Mesenchymal stem cell (in vitro differentiated cells and primary cell): ENCODE measurements at regions not wholly inside any gene's neighbourhood (a gene's known extent, or its start where the extent isn't known, plus 50 kb on each side); places are given as distances from the start of the nearest gene placed in this dataset.

Experiments
- DNase-seq: peaks from one replicate; pipeline ENCODE4 v3.0.0-alpha.2; 2013
- H2AFZ ChIP-seq: one replicate; pipeline ENCODE4 v1.6.1; 2013; ENCODE audit warnings: low read depth, mild to moderate bottlenecking, control low read depth, inconsistent platforms, low read length, moderate library complexity
- H2AK5ac ChIP-seq: 2 replicates; pipeline ENCODE4 v1.6.1; 2013; ENCODE audit warnings: low read length, moderate library complexity, mild to moderate bottlenecking, inconsistent platforms; ENCODE audit not compliant: severe bottlenecking
- H2BK120ac ChIP-seq: one replicate; pipeline ENCODE4 v1.6.1; 2013; ENCODE audit warnings: low read depth, mild to moderate bottlenecking, inconsistent platforms, low read length, moderate library complexity
- H2BK12ac ChIP-seq, 2 experiments: one replicate each; pipeline ENCODE4 v1.6.1; 2013; ENCODE audit warnings: inconsistent platforms in 2 of 2, low read length in 2 of 2, mild to moderate bottlenecking in 2 of 2, moderate library complexity in 2 of 2, control low read depth in 1 of 2
- H2BK15ac ChIP-seq: one replicate; pipeline ENCODE4 v1.6.1; 2013; ENCODE audit warnings: mild to moderate bottlenecking, low read depth, inconsistent platforms; ENCODE audit not compliant: poor library complexity, severe bottlenecking
- H2BK5ac ChIP-seq: 2 replicates; pipeline ENCODE4 v1.6.1; 2013; ENCODE audit warnings: low read depth, mild to moderate bottlenecking, low read length, control low read depth, inconsistent platforms; ENCODE audit not compliant: poor library complexity, severe bottlenecking
- H3K14ac ChIP-seq, 2 experiments: one replicate each; pipeline ENCODE4 v1.6.1; 2013; ENCODE audit warnings: inconsistent platforms in 2 of 2, low read length in 2 of 2, control low read depth in 1 of 2, mild to moderate bottlenecking in 1 of 2, moderate library complexity in 1 of 2
- H3K18ac ChIP-seq, 2 experiments: one replicate each; pipeline ENCODE4 v1.6.1; 2013; ENCODE audit warnings: inconsistent platforms in 2 of 2, low read length in 2 of 2, control low read depth in 1 of 2, low read depth in 1 of 2, mild to moderate bottlenecking in 1 of 2
- H3K23ac ChIP-seq, 2 experiments: one replicate each; pipeline ENCODE4 v1.6.1; 2013; ENCODE audit warnings: inconsistent platforms in 2 of 2, low read length in 2 of 2, mild to moderate bottlenecking in 2 of 2, moderate library complexity in 2 of 2, control low read depth in 1 of 2
- H3K27ac ChIP-seq: 2 replicates; pipeline ENCODE4 v1.5.1; 2013; ENCODE audit warnings: mild to moderate bottlenecking, moderate library complexity, low read length, control low read depth, inconsistent platforms; ENCODE audit not compliant: poor library complexity, severe bottlenecking
- H3K27me3 ChIP-seq, 2 experiments: 2 replicates each; pipeline versions ENCODE4 v1.6.1 to v1.7.0; 2013; ENCODE audit warnings: low read length in 2 of 2, mild to moderate bottlenecking in 2 of 2, moderate library complexity in 2 of 2, control low read depth in 1 of 2, inconsistent platforms in 1 of 2; ENCODE audit not compliant: control insufficient read depth in 1 of 2, insufficient read depth in 1 of 2
- H3K36me3 ChIP-seq, 2 experiments: 2 replicates each; pipeline versions ENCODE4 v1.6.1 to v1.7.0; 2013; ENCODE audit warnings: low read length in 2 of 2, control low read depth in 1 of 2, inconsistent platforms in 1 of 2, low read depth in 1 of 2, mild to moderate bottlenecking in 1 of 2; ENCODE audit not compliant: insufficient read depth in 2 of 2, control insufficient read depth in 1 of 2
- H3K4ac ChIP-seq, 2 experiments: one replicate each; pipeline ENCODE4 v1.6.1; 2013; ENCODE audit warnings: inconsistent platforms in 2 of 2, low read length in 2 of 2, mild to moderate bottlenecking in 2 of 2, moderate library complexity in 2 of 2, control low read depth in 1 of 2, low read depth in 1 of 2
- H3K4me1 ChIP-seq: 2 replicates; pipeline ENCODE4 v1.6.1; 2013; ENCODE audit warnings: low read depth, low read length, control low read depth; ENCODE audit not compliant: control insufficient read depth, insufficient read depth
- H3K4me2 ChIP-seq: 2 replicates; pipeline ENCODE4 v1.6.1; 2013; ENCODE audit warnings: low read length, mild to moderate bottlenecking, inconsistent platforms; ENCODE audit not compliant: poor library complexity, severe bottlenecking
- H3K4me3 ChIP-seq, 2 experiments: 2 replicates each; pipeline versions ENCODE4 v1.5.1 to v1.7.0; 2013; ENCODE audit warnings: low read length in 2 of 2, mild to moderate bottlenecking in 2 of 2, control low read depth in 1 of 2, low read depth in 1 of 2; ENCODE audit not compliant: insufficient read depth in 1 of 2
- H3K79me1 ChIP-seq: replicated peaks from 2 replicates; pipeline ENCODE4 v1.6.1; 2013; ENCODE audit warnings: mild to moderate bottlenecking, control low read depth, low read length, inconsistent platforms; ENCODE audit not compliant: poor library complexity, severe bottlenecking
- H3K9ac ChIP-seq: 2 replicates; pipeline ENCODE4 v1.7.0; 2013; ENCODE audit warnings: mild to moderate bottlenecking, low read length, moderate library complexity
- H3K9me3 ChIP-seq: 2 replicates; pipeline ENCODE4 v1.7.0; 2013; ENCODE audit warnings: mild to moderate bottlenecking, low read length; ENCODE audit not compliant: control insufficient read depth
- H4K8ac ChIP-seq: one replicate; pipeline ENCODE4 v1.6.1; 2013; ENCODE audit warnings: inconsistent platforms, mild to moderate bottlenecking, low read length, moderate library complexity
- H4K91ac ChIP-seq: one replicate; pipeline ENCODE4 v1.6.1; 2013; ENCODE audit warnings: mild to moderate bottlenecking, low read length, inconsistent platforms
- WGBS: methylation state at CpG from one replicate; pipeline ENCODE4 v1.1.7; 2013; ENCODE audit warnings: mixed read lengths; 5-methylcytosine and 5-hydroxymethylcytosine counted together

- H3K27me3 ChIP-seq = peaks cover 3 to 4% of the 10 kb centered on the region in 2 experiments
- H2BK15ac ChIP-seq = no peak overlapping the region
- no peak overlapping the region for H3K4me2 ChIP-seq
- H2BK5ac ChIP-seq = no peak overlapping the region
- H2BK120ac ChIP-seq = no peak overlapping the region
- H3K9me3 ChIP-seq = no peaks in the 10 kb centered on the region
- no peak overlapping the region for H4K8ac ChIP-seq
- no peak overlapping the region for H2AFZ ChIP-seq
- WGBS = 82% methylated on average over 2 of the region's 3 CpGs
- DNase-seq = no peak
- no peak overlapping the region for H3K14ac ChIP-seq
- H3K4me1 ChIP-seq = no peaks in the 10 kb centered on the region
- no peak overlapping the region for H3K4ac ChIP-seq
- H2AK5ac ChIP-seq = no peak overlapping the region
- H3K18ac ChIP-seq = no peak overlapping the region
- H2BK12ac ChIP-seq = no peak overlapping the region
- no peak overlapping the region for H3K4me3 ChIP-seq
- no peak overlapping the region for H3K23ac ChIP-seq
- H3K36me3 ChIP-seq = no peaks in the 10 kb centered on the region
- H3K79me1 ChIP-seq = no peaks in the 10 kb centered on the region
- no peak overlapping the region for H4K91ac ChIP-seq
- H3K27ac ChIP-seq = no peak overlapping the region
- H3K9ac ChIP-seq = no peak overlapping the region
These were observed 58.6 kb downstream of the TMEM17 start for GRCh38 chr2:62447411-62447810.

- Histone ChIP-seq H2BK5ac (no peak overlapping the region), H3K9ac (no peak overlapping the region), H3K27me3 (peaks cover 3 to 8% of the 10 kb centered on the region in 2 experiments), H2BK15ac (no peak overlapping the region), H3K9me3 (no peaks in the 10 kb centered on the region), H3K4ac (no peak overlapping the region), H2AK5ac (no peak overlapping the region), H3K18ac (no peak overlapping the region), H3K4me2 (no peak overlapping the region), H2BK120ac (no peak overlapping the region), H2AFZ (no peak overlapping the region), H3K36me3 (no peaks in the 10 kb centered on the region), H3K14ac (no peak overlapping the region), H3K4me1 (no peaks in the 10 kb centered on the region), H3K23ac (no peak overlapping the region), H4K8ac (no peak overlapping the region), H2BK12ac (no peak overlapping the region), H3K27ac (no peak overlapping the region), H3K4me3 (no peak overlapping the region), H3K79me1 (no peaks in the 10 kb centered on the region), H4K91ac (no peak overlapping the region)
- no peak for DNase-seq
- 90% methylated on average over 1 of the region's 1 CpG for WGBS
These were observed 59.5 kb downstream of the TMEM17 start for GRCh38 chr2:62446491-62446890.

- H3K9ac ChIP-seq = no peak overlapping the region
- H3K4me3 ChIP-seq = no peak overlapping the region
- H3K23ac ChIP-seq = no peak overlapping the region
- no peak overlapping the region for H2AFZ ChIP-seq
- WGBS = 81% methylated on average over 4 of the region's 4 CpGs
- no peaks in the 10 kb centered on the region for H3K9me3 ChIP-seq
- no peak overlapping the region for H2AK5ac ChIP-seq
- DNase-seq = no peak
- no peak overlapping the region for H3K4me2 ChIP-seq
- no peak overlapping the region for H4K91ac ChIP-seq
- H4K8ac ChIP-seq = no peak overlapping the region
- no peak overlapping the region for H3K4ac ChIP-seq
- no peak overlapping the region for H3K14ac ChIP-seq
- no peak overlapping the region for H2BK5ac ChIP-seq
- no peak overlapping the region for H2BK15ac ChIP-seq
- no peaks in the 10 kb centered on the region for H3K79me1 ChIP-seq
- no peak overlapping the region for H3K18ac ChIP-seq
- H2BK12ac ChIP-seq = no peak overlapping the region
- peaks cover 8 to 9% of the 10 kb centered on the region in 2 experiments for H3K27me3 ChIP-seq
- no peak overlapping the region for H2BK120ac ChIP-seq
- no peak overlapping the region for H3K27ac ChIP-seq
- H3K36me3 ChIP-seq = no peaks in the 10 kb centered on the region
- no peaks in the 10 kb centered on the region for H3K4me1 ChIP-seq
These were observed 62.1 kb downstream of the TMEM17 start for GRCh38 chr2:62443886-62444285.

- Histone ChIP-seq H4K91ac (no peak overlapping the region), H3K9me3 (no peaks in the 10 kb centered on the region), H3K18ac (no peak overlapping the region), H3K4me3 (no peak overlapping the region), H3K4ac (no peak overlapping the region), H3K36me3 (no peaks in the 10 kb centered on the region), H3K14ac (no peak overlapping the region), H2BK12ac (no peak overlapping the region), H2AFZ (no peak overlapping the region), H3K27ac (no peak overlapping the region), H3K27me3 (peaks cover 8 to 9% of the 10 kb centered on the region in 2 experiments), H3K23ac (no peak overlapping the region), H2AK5ac (no peak overlapping the region), H3K79me1 (no peaks in the 10 kb centered on the region), H3K9ac (no peak overlapping the region), H3K4me2 (no peak overlapping the region), H2BK120ac (no peak overlapping the region), H4K8ac (no peak overlapping the region), H3K4me1 (no peaks in the 10 kb centered on the region), H2BK5ac (no peak overlapping the region), H2BK15ac (no peak overlapping the region)
- 84% methylated on average over 4 of the region's 4 CpGs for WGBS
- DNase-seq = no peak
These were observed 62.5 kb downstream of the TMEM17 start for GRCh38 chr2:62443471-62443870.
